IPS DF 6.9 (cell line): ENCODE measurements at regions not wholly inside any gene's neighbourhood (a gene's known extent, or its start where the extent isn't known, plus 50 kb on each side); places are given as distances from the start of the nearest gene placed in this dataset.

Experiments
- DNase-seq: peaks from one replicate; pipeline ENCODE4 v3.0.0-alpha.2; 2013; ENCODE audit warnings: low read depth, low spot score
- H3K27ac ChIP-seq: one replicate; pipeline ENCODE4 v1.5.1; 2013; ENCODE audit warnings: low read length, control low read depth
- H3K27me3 ChIP-seq: 2 replicates; pipeline ENCODE4 v1.6.1; 2013; ENCODE audit warnings: mild to moderate bottlenecking, low read length; ENCODE audit not compliant: control insufficient read depth, insufficient read depth
- H3K36me3 ChIP-seq: 2 replicates; pipeline ENCODE4 v1.6.1; 2013; ENCODE audit warnings: low read length; ENCODE audit not compliant: control insufficient read depth, insufficient read depth
- H3K4me1 ChIP-seq: 2 replicates; pipeline ENCODE4 v1.6.1; 2013; ENCODE audit warnings: low read length; ENCODE audit not compliant: control insufficient read depth, insufficient read depth
- H3K4me3 ChIP-seq: 2 replicates; pipeline ENCODE4 v1.5.1; 2013; ENCODE audit warnings: mild to moderate bottlenecking, low read length
- H3K9me3 ChIP-seq: 2 replicates; pipeline ENCODE4 v1.6.1; 2013; ENCODE audit warnings: low read length, inconsistent platforms; ENCODE audit not compliant: control insufficient read depth, insufficient read depth
- WGBS: extraction: QIAGEN DNeasy Blood & Tissue Kit; methylation state at CpG from one replicate; pipeline ENCODE4 v1.1.7; 2013; ENCODE audit warnings: mixed read lengths, missing lambda C conversion rate; ENCODE audit not compliant: insufficient read length, insufficient coverage; 5-methylcytosine and 5-hydroxymethylcytosine counted together

DNA sequence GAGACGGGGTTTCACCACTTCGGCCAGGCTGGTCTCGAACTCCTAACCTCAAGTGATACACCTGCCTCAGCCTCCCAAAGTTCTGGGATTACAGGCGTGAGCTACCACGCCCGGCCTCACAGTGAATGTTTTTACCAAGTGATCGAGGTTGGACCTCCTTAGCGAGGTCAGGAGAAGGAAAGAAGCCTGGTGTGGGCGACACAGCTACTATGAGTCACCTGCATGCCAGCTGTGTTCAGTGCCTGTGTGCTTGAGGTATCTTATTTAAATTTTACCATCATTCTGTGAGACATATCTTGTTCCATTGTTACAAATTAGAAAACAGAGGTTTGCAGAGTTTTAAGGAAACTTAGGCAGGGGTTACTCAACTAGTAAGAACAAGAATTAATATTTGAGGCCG is 174.8 kb upstream of the DYNLRB2 start:
- no peak overlapping the region for H3K4me3 ChIP-seq
- no peak overlapping the region for H3K27ac ChIP-seq
- WGBS: no CpG with 5 or more reads among the region's 10 CpGs
- no peaks in the 10 kb centered on the region for H3K9me3 ChIP-seq
- H3K4me1 ChIP-seq: no peaks in the 10 kb centered on the region
- no peak for DNase-seq
- no peaks in the 10 kb centered on the region for H3K36me3 ChIP-seq
- no peaks in the 10 kb centered on the region for H3K27me3 ChIP-seq

DNA sequence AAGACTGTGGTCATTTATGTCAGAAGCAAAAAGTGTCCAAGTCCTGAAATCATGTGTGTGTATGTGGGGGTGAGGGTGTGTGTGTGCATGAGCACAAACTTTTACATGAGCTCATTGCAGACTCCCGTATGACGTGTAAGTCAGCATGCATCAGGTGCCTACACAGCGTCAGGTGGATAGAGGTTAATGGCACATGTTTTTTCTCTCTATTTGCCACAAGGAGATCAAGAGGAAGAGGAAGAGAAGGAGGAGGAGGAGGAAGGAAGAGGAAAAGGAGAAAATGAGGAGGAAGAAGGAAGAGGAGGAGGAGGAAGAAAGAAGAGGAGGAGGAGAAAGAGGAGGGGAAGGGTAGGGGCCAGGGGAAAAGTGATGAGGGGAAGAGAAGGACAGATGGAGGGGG is 178.0 kb upstream of the DYNLRB2 start:
- Histone ChIP-seq H3K9me3 (no peaks in the 10 kb centered on the region), H3K27me3 (no peaks in the 10 kb centered on the region), H3K36me3 (no peaks in the 10 kb centered on the region), H3K27ac (no peak overlapping the region), H3K4me3 (no peak overlapping the region), H3K4me1 (no peaks in the 10 kb centered on the region)
- no CpG with 5 or more reads among the region's 3 CpGs for WGBS
- no peak for DNase-seq

DNA sequence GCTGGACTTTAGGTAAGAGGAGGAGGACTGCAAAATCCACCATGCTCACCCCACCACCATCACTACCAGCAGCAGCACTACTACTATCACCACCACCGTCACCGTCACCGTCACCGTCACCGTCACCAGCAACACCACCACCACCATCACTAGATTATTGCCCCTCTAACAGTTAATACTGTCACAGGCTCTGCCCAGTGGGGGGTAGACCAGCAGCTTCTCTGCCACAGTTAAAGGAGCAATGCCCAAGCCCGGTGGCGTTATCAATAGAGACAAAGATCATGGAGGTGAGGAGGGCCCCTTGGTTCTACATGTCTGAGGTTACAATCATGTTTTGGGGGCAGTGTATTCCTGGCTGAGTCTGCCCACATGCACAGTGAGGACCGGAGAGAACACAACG is 184.4 kb upstream of the DYNLRB2 start:
- DNase-seq: no peak
- WGBS: no CpG with 5 or more reads among the region's 9 CpGs
- no peak overlapping the region for H3K4me3 ChIP-seq
- no peaks in the 10 kb centered on the region for H3K36me3 ChIP-seq
- no peaks in the 10 kb centered on the region for H3K27me3 ChIP-seq
- no peaks in the 10 kb centered on the region for H3K9me3 ChIP-seq
- H3K27ac ChIP-seq: no peak overlapping the region
- H3K4me1 ChIP-seq: no peaks in the 10 kb centered on the region

DNA sequence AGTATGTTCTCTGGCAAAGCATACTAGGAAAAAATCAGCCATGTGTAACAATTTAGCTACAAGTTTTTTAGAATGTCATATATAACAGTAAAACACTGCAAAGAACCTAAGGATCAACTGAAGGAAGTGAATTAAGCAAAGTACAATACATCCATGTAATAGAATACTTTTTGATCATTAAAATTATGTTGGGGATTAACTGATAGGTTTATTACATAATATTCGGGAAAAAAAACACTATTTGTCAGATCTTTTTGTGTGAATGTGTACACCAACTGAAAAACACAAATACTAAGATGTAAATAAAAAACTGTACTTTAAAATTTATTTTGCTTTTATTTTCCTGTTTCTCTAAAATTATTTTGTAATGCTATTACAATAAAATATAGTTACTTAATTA is 185.5 kb upstream of the DYNLRB2 start:
- Histone ChIP-seq H3K27me3 (no peaks in the 10 kb centered on the region), H3K36me3 (no peaks in the 10 kb centered on the region), H3K4me1 (no peaks in the 10 kb centered on the region), H3K27ac (no peak overlapping the region), H3K4me3 (no peak overlapping the region), H3K9me3 (no peaks in the 10 kb centered on the region)
- WGBS: no CpG with 5 or more reads among the region's 1 CpG
- no peak for DNase-seq

DNA sequence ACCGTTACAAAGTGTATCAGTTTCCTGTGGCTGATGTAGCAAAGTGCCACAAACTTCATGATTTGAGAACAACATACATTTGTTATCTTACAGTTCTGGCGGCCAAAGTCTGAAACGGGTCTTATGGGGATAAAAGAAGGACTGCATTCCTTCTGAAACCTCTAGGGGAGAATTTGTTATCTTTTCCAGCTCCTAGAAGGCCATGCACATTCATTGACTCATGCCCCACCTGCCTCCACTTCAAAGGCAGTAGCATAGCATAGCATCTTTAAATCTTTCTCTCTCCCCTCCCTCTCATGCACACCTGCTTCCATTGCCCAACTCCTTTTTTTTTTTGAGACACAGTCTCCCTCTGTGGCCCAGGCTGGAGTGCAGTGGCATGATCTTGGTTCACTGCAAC is 190.7 kb upstream of the DYNLRB2 start:
- no CpG with 5 or more reads among the region's 3 CpGs for WGBS

DNA sequence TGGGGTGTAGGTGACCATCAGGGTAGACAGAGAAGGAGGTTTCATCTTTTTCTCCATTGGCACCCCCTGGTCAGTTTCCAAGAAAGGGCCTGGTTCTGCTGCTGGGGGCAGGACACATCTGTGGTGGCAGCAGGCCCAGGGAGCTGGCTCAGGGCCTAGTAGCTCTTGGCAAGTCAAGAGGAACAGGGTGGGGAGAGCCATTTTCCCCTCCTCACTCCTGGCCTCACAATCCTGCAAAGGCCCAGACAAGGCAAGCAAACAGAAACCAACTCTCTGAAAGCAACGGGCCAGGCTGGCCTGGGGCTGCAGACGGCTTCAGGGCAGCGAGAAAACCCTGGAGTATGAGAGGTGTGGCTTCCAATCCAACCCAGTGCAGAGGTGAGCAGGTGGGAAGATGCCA is 192.9 kb upstream of the DYNLRB2 start:
- Histone ChIP-seq H3K36me3 (no peaks in the 10 kb centered on the region), H3K9me3 (no peaks in the 10 kb centered on the region), H3K4me3 (no peak overlapping the region), H3K4me1 (0 out of 2 replicates have a peak, but pooled peaks cover 2% of the 10 kb centered on the region), H3K27me3 (no peaks in the 10 kb centered on the region), H3K27ac (no peak overlapping the region)
- DNase-seq: no peak
- WGBS: no CpG with 5 or more reads among the region's 3 CpGs

More for the DNA sequence above, 190.7 kb upstream of the DYNLRB2 start:
- Histone ChIP-seq H3K4me1 (0 out of 2 replicates have a peak, but pooled peaks cover 2% of the 10 kb centered on the region), H3K27ac (no peak overlapping the region), H3K4me3 (no peak overlapping the region), H3K27me3 (no peaks in the 10 kb centered on the region), H3K9me3 (no peaks in the 10 kb centered on the region), H3K36me3 (no peaks in the 10 kb centered on the region)
- no peak for DNase-seq

DNA sequence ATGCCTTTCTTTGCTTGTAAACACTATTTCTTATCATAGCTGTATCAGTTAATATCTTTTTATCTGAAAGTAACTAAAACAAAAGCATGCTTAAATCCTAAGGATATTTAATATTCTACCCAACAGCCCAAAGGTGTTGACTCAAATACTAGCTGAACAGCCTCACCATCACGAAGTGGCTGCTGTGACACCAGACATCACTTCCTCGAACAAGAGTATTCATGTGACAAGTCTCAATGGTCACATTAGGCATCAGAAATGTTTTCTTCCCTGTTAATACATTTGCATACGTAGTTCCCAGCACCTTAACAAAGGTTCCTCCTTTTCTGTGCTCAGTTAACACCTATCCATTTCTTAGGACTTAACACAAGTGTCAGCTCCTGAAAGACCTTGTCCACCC is 193.8 kb upstream of the DYNLRB2 start:
- DNase-seq: no peak
- H3K4me1 ChIP-seq: 0 out of 2 replicates have a peak, but pooled peaks cover 2% of the 10 kb centered on the region
- WGBS: no CpG with 5 or more reads among the region's 3 CpGs
- no peaks in the 10 kb centered on the region for H3K27me3 ChIP-seq
- no peaks in the 10 kb centered on the region for H3K9me3 ChIP-seq
- no peak overlapping the region for H3K27ac ChIP-seq
- no peaks in the 10 kb centered on the region for H3K36me3 ChIP-seq
- H3K4me3 ChIP-seq: no peak overlapping the region

DNA sequence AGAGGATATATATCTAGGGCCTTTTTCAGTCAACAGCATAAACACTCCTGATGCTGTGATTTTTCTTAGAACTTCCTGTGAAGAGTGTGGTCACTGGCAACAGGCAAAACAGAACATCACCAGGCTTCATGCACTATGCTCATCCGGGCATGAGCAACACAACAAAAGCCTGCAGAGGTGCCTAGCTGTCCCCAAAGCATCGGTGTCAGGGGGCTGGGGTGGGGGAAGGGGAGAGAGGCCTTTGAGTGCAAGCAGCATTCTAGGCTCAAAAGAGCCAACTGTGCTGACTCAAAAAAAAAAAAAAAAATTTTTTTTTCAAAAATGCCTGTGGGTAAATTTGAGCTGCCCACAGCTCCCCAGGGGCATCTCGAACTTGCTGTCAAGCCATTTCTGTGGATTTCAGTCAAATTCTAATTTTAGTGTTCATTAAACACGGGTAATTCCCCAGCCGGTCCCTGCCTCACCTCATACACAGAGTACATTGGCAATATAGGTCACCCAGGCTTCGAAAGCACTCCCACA is 194.6 kb upstream of the DYNLRB2 start:
- DNase-seq: no peak
- Histone ChIP-seq H3K36me3 (no peaks in the 10 kb centered on the region), H3K4me3 (no peak overlapping the region), H3K9me3 (no peaks in the 10 kb centered on the region), H3K27ac (no peak overlapping the region), H3K4me1 (0 out of 2 replicates have a peak, but pooled peaks cover 2% of the 10 kb centered on the region), H3K27me3 (no peaks in the 10 kb centered on the region)
- no CpG with 5 or more reads among the region's 6 CpGs for WGBS

DNA sequence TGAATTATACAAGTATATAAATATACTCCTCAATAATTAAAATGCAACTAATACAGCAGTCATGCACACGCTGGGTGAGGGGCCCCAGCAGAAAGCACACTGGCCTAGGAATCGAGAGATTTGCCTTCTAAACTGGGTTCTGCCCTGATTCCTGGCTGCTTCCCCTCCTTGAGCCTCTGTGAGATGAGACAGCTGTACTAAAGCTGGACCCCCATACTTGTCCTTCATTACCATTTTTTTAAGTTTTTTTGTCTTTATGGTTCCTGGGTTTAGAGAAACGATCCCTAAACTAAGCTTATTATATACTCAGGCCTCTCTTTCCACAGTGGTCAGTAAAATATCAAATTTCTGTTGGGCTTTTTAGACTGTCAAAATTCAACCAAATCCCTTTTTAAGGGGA is 195.1 kb upstream of the DYNLRB2 start:
- Histone ChIP-seq H3K36me3 (no peaks in the 10 kb centered on the region), H3K4me3 (no peak overlapping the region), H3K27me3 (no peaks in the 10 kb centered on the region), H3K9me3 (no peaks in the 10 kb centered on the region), H3K27ac (no peak overlapping the region), H3K4me1 (0 out of 2 replicates have a peak, but pooled peaks cover 2% of the 10 kb centered on the region)
- DNase-seq: no peak
- no CpG with 5 or more reads among the region's 3 CpGs for WGBS

DNA sequence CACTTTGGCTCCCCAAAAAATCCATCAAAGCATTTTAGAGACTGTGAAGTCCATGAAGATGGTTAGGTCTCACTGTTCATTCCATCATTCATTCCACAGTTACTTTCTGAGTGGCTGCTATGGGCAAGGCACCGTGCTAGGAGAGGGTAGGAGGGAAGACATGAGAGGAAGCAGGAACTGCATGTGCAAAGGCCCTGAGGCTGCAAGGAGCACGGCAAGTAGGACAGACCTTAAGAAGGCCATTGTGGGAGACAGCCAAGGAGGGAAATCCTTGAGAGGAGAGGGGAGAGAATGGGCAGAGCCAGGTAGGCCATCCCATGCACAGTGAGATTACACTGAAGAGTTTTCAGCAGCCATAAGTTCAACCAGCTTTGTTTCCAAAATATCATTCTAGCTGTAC is 196.2 kb upstream of the DYNLRB2 start:
- Histone ChIP-seq H3K9me3 (no peaks in the 10 kb centered on the region), H3K4me1 (0 out of 2 replicates have a peak, but pooled peaks cover 2% of the 10 kb centered on the region), H3K4me3 (no peak overlapping the region), H3K27me3 (no peaks in the 10 kb centered on the region), H3K27ac (no peak overlapping the region), H3K36me3 (no peaks in the 10 kb centered on the region)
- WGBS: no CpG with 5 or more reads among the region's 2 CpGs
- DNase-seq: no peak

DNA sequence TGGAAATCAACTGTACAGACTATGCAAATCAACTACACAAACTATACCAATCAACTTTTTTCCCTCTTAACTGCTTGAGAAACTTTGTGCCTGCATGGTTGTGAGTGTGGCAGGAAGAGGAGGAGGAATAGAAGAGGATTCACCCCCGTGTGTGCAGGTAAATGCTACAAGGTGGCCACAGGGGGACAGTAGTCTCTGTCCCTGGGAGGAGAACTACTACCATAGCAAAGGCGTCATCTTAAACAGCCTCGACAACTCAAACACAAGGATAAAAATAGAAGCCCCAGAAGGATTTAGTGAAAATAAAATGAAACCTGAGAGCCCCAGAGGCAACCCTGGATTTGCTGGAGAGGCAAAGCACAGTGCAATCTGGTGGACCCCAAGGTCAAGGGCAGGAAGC is 199.5 kb upstream of the DYNLRB2 start:
- H3K9me3 ChIP-seq: no peaks in the 10 kb centered on the region
- WGBS: no CpG with 5 or more reads among the region's 3 CpGs
- H3K27ac ChIP-seq: no peak overlapping the region
- 0 out of 2 replicates have a peak, but pooled peaks cover 2% of the 10 kb centered on the region for H3K4me1 ChIP-seq
- DNase-seq: no peak
- no peaks in the 10 kb centered on the region for H3K27me3 ChIP-seq
- H3K36me3 ChIP-seq: no peaks in the 10 kb centered on the region
- H3K4me3 ChIP-seq: no peak overlapping the region
